Erythroblast (primary cell): ENCODE measurements at regions not wholly inside any gene's neighbourhood (a gene's known extent, or its start where the extent isn't known, plus 50 kb on each side); places are given as distances from the start of the nearest gene placed in this dataset.

Source experiments
- GATA1 ChIP-seq: IDR thresholded peaks from 2 replicates; pipeline ENCODE4 v1.6.1; 2011; ENCODE audit warnings: low read depth, mild to moderate bottlenecking, control low read depth, low read length, moderate library complexity
- POLR2A ChIP-seq: IDR thresholded peaks from 2 replicates; pipeline ENCODE4 v1.6.1; 2011; ENCODE audit warnings: mild to moderate bottlenecking, low read length

DNA sequence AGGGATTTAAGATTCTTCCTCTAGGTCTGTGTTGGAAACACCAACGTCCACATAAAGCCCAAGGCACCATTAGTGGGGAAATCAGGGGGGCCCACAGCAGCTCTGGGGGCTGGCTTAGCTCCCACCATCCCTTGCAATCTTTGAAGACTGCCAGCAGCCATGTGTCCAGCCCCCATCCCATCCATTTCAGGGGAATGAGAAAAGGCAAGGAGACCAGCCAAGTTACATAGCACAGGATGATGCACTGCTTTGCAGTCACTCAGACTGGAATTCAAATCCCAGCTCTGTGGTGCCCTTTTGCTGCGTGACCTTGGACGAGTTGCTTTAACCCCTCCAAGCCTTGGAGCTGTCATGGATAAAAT is 108.9 kb upstream of the ZMIZ1 start:
- TF ChIP-seq POLR2A: no peak
- TF ChIP-seq GATA1: no peak
